HG03280 (cell line): ENCODE measurements at regions not wholly inside any gene's neighbourhood (a gene's known extent, or its start where the extent isn't known, plus 50 kb on each side); places are given as distances from the start of the nearest gene placed in this dataset.

Source experiments
- ATAC-seq: cut with Tn5 transposase; IDR thresholded peaks from one replicate; pipeline ENCODE4 v1.9.1; 2021; ENCODE audit warnings: mild to moderate bottlenecking, moderate library complexity; ENCODE audit not compliant: unreplicated experiment

GRCh38 chr16:56140645-56141044, 50.6 kb upstream of the GNAO1 start:
- no peak for ATAC-seq

GRCh38 chr16:56137269-56137668, 54.0 kb upstream of the GNAO1 start:
- no peak for ATAC-seq

- no peak for ATAC-seq
Measured at GRCh38 chr16:56136256-56136655, 55.0 kb upstream of the GNAO1 start.

GRCh38 chr16:56134790-56135189, 56.5 kb upstream of the GNAO1 start:
- no peak for ATAC-seq

GRCh38 chr16:56125922-56126321, 65.4 kb upstream of the GNAO1 start:
- ATAC-seq, result no peak

GRCh38 chr16:56122251-56122650, 69.0 kb upstream of the GNAO1 start:
- no peak for ATAC-seq

GRCh38 chr16:56121156-56121500, 70.2 kb upstream of the GNAO1 start:
- no peak for ATAC-seq

GRCh38 chr16:56120447-56121155, 70.7 kb upstream of the GNAO1 start:
- ATAC-seq, result no peak

GRCh38 chr16:56119133-56119532, 72.2 kb upstream of the GNAO1 start:
- no peak for ATAC-seq

GRCh38 chr16:56116577-56116964, 74.7 kb upstream of the GNAO1 start:
- ATAC-seq, result no peak

- ATAC-seq, result no peak
Measured at GRCh38 chr16:56115817-56116576, 75.3 kb upstream of the GNAO1 start.

GRCh38 chr16:56113223-56113622, 78.1 kb upstream of the GNAO1 start:
- no peak for ATAC-seq

- ATAC-seq, result no peak
Measured at GRCh38 chr16:56111100-56111499, 80.2 kb upstream of the GNAO1 start.

- ATAC-seq, result no peak
Measured at GRCh38 chr16:56109994-56110393, 81.3 kb upstream of the GNAO1 start.

- no peak for ATAC-seq
Measured at GRCh38 chr16:56109205-56109604, 82.1 kb upstream of the GNAO1 start.

- no peak for ATAC-seq
Measured at GRCh38 chr16:56108724-56109123, 82.6 kb upstream of the GNAO1 start.

GRCh38 chr16:56108056-56108471, 83.2 kb upstream of the GNAO1 start:
- ATAC-seq, result no peak

GRCh38 chr16:56106527-56106926, 84.8 kb upstream of the GNAO1 start:
- no peak for ATAC-seq

GRCh38 chr16:56102906-56103305, 88.4 kb upstream of the GNAO1 start:
- no peak for ATAC-seq

- no peak for ATAC-seq
Measured at GRCh38 chr16:56102183-56102686, 89.1 kb upstream of the GNAO1 start.

GRCh38 chr16:56101480-56101879, 89.8 kb upstream of the GNAO1 start:
- no peak for ATAC-seq

GRCh38 chr16:56097306-56097705, 94.0 kb upstream of the GNAO1 start:
- no peak for ATAC-seq
